ENCODE measurements at regions not wholly inside any gene's neighbourhood (a gene's known extent, or its start where the extent isn't known, plus 50 kb on each side); places are given as distances from the start of the nearest gene placed in this dataset.

- DNase-seq = no peak
Observed at GRCh38 chr10:2130705-2131305, 393.5 kb upstream of the ADARB2 start.

GRCh38 chr10:2128991-2129390, 391.7 kb upstream of the ADARB2 start:
- no peak for DNase-seq

GRCh38 chr10:2124135-2124534, 386.8 kb upstream of the ADARB2 start:
- DNase-seq = no peak

- no peak for DNase-seq
Observed at GRCh38 chr10:2122431-2123124, 385.3 kb upstream of the ADARB2 start.

- DNase-seq = no peak
Observed at GRCh38 chr10:2121929-2122328, 384.6 kb upstream of the ADARB2 start.

- DNase-seq = no peak
Observed at GRCh38 chr10:2121315-2121714, 384.0 kb upstream of the ADARB2 start.

GRCh38 chr10:2120746-2121145, 383.4 kb upstream of the ADARB2 start:
- DNase-seq = no peak

GRCh38 chr10:2119316-2119715, 382.0 kb upstream of the ADARB2 start:
- DNase-seq = no peak

- DNase-seq = no peak
Observed at GRCh38 chr10:2118201-2118600, 380.9 kb upstream of the ADARB2 start.

GRCh38 chr10:2117641-2118040, 380.3 kb upstream of the ADARB2 start:
- no peak for DNase-seq

- no peak for DNase-seq
Observed at GRCh38 chr10:2111965-2112364, 374.6 kb upstream of the ADARB2 start.

GRCh38 chr10:2108496-2108895, 371.2 kb upstream of the ADARB2 start:
- no peak for DNase-seq

- no peak for DNase-seq
Observed at GRCh38 chr10:2106641-2107040, 369.3 kb upstream of the ADARB2 start.

- no peak for DNase-seq
Observed at GRCh38 chr10:2099321-2099720, 362.0 kb upstream of the ADARB2 start.

GRCh38 chr10:2097937-2098336, 360.6 kb upstream of the ADARB2 start:
- no peak for DNase-seq

GRCh38 chr10:2094171-2094570, 356.8 kb upstream of the ADARB2 start:
- DNase-seq = no peak

- no peak for DNase-seq
Observed at GRCh38 chr10:2083591-2083990, 346.3 kb upstream of the ADARB2 start.

- no peak for DNase-seq
Observed at GRCh38 chr10:2081501-2081900, 344.2 kb upstream of the ADARB2 start.

GRCh38 chr10:2079603-2080078, 342.3 kb upstream of the ADARB2 start:
- DNase-seq = no peak

- DNase-seq = no peak
Observed at GRCh38 chr10:2077231-2077630, 339.9 kb upstream of the ADARB2 start.

- no peak for DNase-seq
Observed at GRCh38 chr10:2076528-2076927, 339.2 kb upstream of the ADARB2 start.

- DNase-seq = no peak
Observed at GRCh38 chr10:2067015-2067414, 329.7 kb upstream of the ADARB2 start.

GRCh38 chr10:2054728-2055127, 317.4 kb upstream of the ADARB2 start:
- no peak for DNase-seq

GRCh38 chr10:2053805-2054204, 316.5 kb upstream of the ADARB2 start:
- no peak for DNase-seq

- DNase-seq = no peak
Observed at GRCh38 chr10:2051108-2051507, 313.8 kb upstream of the ADARB2 start.

Measured in activated CD4-positive, CD25-positive, alpha-beta regulatory T cell treated with anti-CD3 and anti-CD28 coated beads, Interleukin-2, amount 50 U/mL, for 72 hours (primary cell).